ENCODE measurements at regions not wholly inside any gene's neighbourhood (a gene's known extent, or its start where the extent isn't known, plus 50 kb on each side); places are given as distances from the start of the nearest gene placed in this dataset.

DNA sequence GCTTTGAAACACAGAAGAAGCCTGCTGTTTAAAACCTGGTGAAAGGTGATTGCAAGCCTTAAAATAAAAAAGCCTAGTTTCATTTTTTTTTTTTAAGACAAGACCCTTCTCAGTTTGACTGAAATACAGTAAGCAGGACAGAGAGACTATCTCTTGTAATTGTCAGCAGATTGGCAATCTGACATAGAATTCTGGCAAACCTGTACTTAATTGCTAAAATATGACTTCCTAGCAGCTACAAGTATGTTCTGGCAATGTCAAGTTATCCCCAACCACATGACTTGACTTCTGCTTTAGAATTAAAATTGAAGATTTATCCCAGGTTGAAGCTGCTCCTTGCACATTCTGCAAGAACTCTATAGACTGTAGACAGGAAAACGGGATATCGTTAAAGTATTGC lies 232.8 kb upstream of the NR2F2 start:
- TF ChIP-seq, protein P1, sequence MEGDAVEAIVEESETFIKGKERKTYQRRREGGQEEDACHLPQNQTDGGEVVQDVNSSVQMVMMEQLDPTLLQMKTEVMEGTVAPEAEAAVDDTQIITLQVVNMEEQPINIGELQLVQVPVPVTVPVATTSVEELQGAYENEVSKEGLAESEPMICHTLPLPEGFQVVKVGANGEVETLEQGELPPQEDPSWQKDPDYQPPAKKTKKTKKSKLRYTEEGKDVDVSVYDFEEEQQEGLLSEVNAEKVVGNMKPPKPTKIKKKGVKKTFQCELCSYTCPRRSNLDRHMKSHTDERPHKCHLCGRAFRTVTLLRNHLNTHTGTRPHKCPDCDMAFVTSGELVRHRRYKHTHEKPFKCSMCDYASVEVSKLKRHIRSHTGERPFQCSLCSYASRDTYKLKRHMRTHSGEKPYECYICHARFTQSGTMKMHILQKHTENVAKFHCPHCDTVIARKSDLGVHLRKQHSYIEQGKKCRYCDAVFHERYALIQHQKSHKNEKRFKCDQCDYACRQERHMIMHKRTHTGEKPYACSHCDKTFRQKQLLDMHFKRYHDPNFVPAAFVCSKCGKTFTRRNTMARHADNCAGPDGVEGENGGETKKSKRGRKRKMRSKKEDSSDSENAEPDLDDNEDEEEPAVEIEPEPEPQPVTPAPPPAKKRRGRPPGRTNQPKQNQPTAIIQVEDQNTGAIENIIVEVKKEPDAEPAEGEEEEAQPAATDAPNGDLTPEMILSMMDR (IDR thresholded peaks at IDR 0.05; ENCODE audit: low read depth, low read length, poor library complexity, severe bottlenecking): no peak
- TF ChIP-seq EZH2phosphoT487 (IDR thresholded peaks at IDR 0.05; ENCODE audit: borderline replicate concordance, low read length): no peak

All from DOHH2 (cell line).